ENCODE measurements at regions not wholly inside any gene's neighbourhood (a gene's known extent, or its start where the extent isn't known, plus 50 kb on each side); places are given as distances from the start of the nearest gene placed in this dataset.

GRCh38 chr7:69464035-69464434 lies 134.2 kb upstream of the AUTS2 start:
- no peak overlapping the region for H3K27ac ChIP-seq

DNA sequence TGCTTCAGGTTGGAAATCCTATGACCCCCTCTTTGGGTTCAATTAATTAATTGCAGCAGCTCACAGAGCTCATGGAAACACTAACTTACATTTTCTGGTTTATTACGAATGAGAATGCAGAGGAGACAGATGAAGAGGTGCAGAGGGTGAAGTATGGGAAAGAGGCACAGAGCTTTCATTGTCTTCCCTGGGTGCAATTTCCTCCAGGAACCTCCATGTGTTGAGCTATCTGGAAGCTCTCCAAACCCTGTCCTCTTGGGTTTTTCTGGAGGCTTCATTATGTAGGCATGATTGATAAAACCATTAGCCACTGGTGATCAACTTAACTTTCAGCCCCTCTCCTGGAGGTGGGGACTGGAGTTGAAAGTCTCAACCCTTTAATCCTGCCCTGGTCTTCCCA lies 133.0 kb upstream of the AUTS2 start:
- no peak for FAIRE-seq

More at GRCh38 chr7:69464035-69464434, 134.2 kb upstream of the AUTS2 start:
- intact Hi-C loops (cut with DNase I): no loop called here
- no peak for TF ChIP-seq CTCF (IDR thresholded peaks at IDR 0.05)
- 78 to 91% methylated on average over 3 of the region's 3 CpGs for WGBS, 2 donors
- no peaks in the 10 kb centered on the region for H3K9me3 ChIP-seq
- DNase-seq: no peak
- H3K27me3 ChIP-seq: no peaks in the 10 kb centered on the region
- no peaks in the 10 kb centered on the region for H3K4me1 ChIP-seq
- H3K36me3 ChIP-seq: no peaks in the 10 kb centered on the region
- ATAC-seq: no peak
- no peak for FAIRE-seq
- H3K4me3 ChIP-seq: no peak overlapping the region

DNA sequence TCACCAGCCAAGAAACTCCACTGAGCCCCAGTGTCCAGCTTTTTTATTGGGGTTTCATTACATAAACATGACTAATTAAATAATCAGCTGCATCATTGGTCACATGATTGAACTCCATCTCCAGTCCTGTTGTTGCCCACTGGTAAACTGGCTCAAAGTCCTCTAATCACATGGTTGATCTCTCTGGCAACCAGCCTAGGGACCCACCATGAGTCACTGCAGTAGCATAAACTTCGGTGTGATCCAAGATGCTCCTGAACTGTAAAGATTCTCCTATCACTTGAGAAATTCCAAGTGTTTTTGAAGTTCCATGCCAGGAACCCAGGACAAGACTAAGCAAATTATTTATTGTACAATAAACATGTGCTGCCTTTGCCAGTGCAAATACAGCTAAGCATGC lies 130.4 kb upstream of the AUTS2 start:
- intact Hi-C loops (cut with DNase I): no loop called here
- TF ChIP-seq CTCF (IDR thresholded peaks at IDR 0.05): no peak
- FAIRE-seq: no peak
- H3K9me3 ChIP-seq: no peaks in the 10 kb centered on the region
- H3K36me3 ChIP-seq: no peaks in the 10 kb centered on the region
- no peak overlapping the region for H3K4me3 ChIP-seq
- H3K27ac ChIP-seq: no peak overlapping the region
- no peak for ATAC-seq
- 90 to 100% methylated on average over 1 of the region's 1 CpG for WGBS, 2 donors
- no peaks in the 10 kb centered on the region for H3K27me3 ChIP-seq
- DNase-seq: no peak
- H3K4me1 ChIP-seq: no peaks in the 10 kb centered on the region

More for the DNA sequence above, 133.0 kb upstream of the AUTS2 start:
- Histone ChIP-seq H3K4me1 (no peaks in the 10 kb centered on the region), H3K27me3 (no peaks in the 10 kb centered on the region), H3K9me3 (no peaks in the 10 kb centered on the region), H3K27ac (no peak overlapping the region), H3K36me3 (no peaks in the 10 kb centered on the region), H3K4me3 (no peak overlapping the region)
- no peak for TF ChIP-seq CTCF (IDR thresholded peaks at IDR 0.05)
- WGBS, 2 donors: 44 to 54% methylated on average over 1 of the region's 1 CpG
- intact Hi-C loops (cut with DNase I): no loop called here
- ATAC-seq: no peak
- no peak for DNase-seq

DNA sequence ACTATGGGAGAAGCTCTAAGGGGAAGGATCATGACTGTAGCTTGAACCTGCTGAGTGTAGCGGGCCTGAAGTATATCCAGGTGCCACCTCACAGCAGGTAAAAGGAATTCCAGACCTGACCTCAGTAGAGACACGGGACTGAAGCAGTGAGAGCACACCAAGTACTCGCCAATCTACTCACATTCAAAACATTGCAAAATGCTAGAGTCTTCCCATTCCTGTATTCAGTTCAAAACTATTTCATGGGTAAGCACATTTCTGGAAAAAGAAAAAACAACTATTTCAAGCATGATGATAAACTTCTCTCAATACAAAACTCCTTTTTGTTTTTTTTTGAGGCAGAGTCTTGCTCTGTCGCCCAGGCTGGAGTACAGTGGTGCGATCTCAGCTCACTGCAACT lies 121.9 kb upstream of the AUTS2 start:
- no peaks in the 10 kb centered on the region for H3K4me1 ChIP-seq
- H3K27me3 ChIP-seq: no peaks in the 10 kb centered on the region
- no peak for TF ChIP-seq CTCF (IDR thresholded peaks at IDR 0.05)
- no peak for DNase-seq
- ATAC-seq: no peak
- H3K27ac ChIP-seq: no peak overlapping the region
- no peaks in the 10 kb centered on the region for H3K9me3 ChIP-seq
- no peak for FAIRE-seq
- 79 to 86% methylated on average over 5 of the region's 5 CpGs for WGBS, 2 donors
- H3K36me3 ChIP-seq: no peaks in the 10 kb centered on the region
- no peak overlapping the region for H3K4me3 ChIP-seq
- intact Hi-C loops (cut with DNase I): no loop called here

GRCh38 chr7:69482676-69483075 lies 115.6 kb upstream of the AUTS2 start:
- DNase-seq (peak in 1 of 6 donors; percentile 35), FAIRE-seq (no peak), ATAC-seq (no peak)
- intact Hi-C loops (cut with DNase I): no loop called here
- Histone ChIP-seq H3K4me1 (no peaks in the 10 kb centered on the region), H3K9me3 (no peaks in the 10 kb centered on the region), H3K36me3 (no peaks in the 10 kb centered on the region), H3K4me3 (no peak overlapping the region), H3K27ac (no peak overlapping the region), H3K27me3 (no peaks in the 10 kb centered on the region)
- TF ChIP-seq CTCF (IDR thresholded peaks at IDR 0.05): no peak
- 90% methylated on average over 18 of the region's 18 CpGs for WGBS, 2 donors

Measured in pancreas (tissue), 10 donors.